HG03354 (cell line): ENCODE measurements at regions not wholly inside any gene's neighbourhood (a gene's known extent, or its start where the extent isn't known, plus 50 kb on each side); places are given as distances from the start of the nearest gene placed in this dataset.

Experiments
- ATAC-seq: cut with Tn5 transposase; IDR thresholded peaks from one replicate; pipeline ENCODE4 v1.9.1; 2021; ENCODE audit warnings: mild to moderate bottlenecking; ENCODE audit not compliant: unreplicated experiment, poor library complexity, severe bottlenecking

GRCh38 chr3:3586843-3587646, 212.2 kb upstream of the LRRN1 start:
- no peak for ATAC-seq

- ATAC-seq, result no peak
These were observed 212.9 kb upstream of the LRRN1 start for GRCh38 chr3:3586336-3586735.

GRCh38 chr3:3579658-3580057, 219.6 kb upstream of the LRRN1 start:
- ATAC-seq, result no peak

DNA sequence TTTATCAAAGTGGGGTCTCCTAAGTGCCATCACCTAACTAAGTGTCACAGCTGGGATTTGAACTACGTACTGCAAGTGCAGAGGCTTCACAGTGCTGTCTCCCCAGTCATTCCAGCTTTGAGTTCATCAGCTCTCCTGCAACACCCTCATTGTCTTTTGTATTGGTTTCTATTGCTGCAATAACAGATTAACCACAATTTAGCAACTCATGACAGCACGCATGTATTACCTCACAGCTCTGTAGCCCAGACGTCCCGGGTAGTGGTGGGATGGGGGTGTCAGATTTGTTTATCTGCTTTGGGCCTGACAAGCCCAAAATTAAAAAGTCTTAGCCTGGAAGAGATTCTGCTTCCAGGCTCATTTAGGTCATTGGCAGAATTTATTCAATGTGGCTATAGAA, 220.5 kb upstream of the LRRN1 start:
- ATAC-seq, result no peak

- ATAC-seq, result no peak
These were observed 221.4 kb upstream of the LRRN1 start for GRCh38 chr3:3577823-3578222.

GRCh38 chr3:3573341-3573740, 225.9 kb upstream of the LRRN1 start:
- ATAC-seq, result no peak

DNA sequence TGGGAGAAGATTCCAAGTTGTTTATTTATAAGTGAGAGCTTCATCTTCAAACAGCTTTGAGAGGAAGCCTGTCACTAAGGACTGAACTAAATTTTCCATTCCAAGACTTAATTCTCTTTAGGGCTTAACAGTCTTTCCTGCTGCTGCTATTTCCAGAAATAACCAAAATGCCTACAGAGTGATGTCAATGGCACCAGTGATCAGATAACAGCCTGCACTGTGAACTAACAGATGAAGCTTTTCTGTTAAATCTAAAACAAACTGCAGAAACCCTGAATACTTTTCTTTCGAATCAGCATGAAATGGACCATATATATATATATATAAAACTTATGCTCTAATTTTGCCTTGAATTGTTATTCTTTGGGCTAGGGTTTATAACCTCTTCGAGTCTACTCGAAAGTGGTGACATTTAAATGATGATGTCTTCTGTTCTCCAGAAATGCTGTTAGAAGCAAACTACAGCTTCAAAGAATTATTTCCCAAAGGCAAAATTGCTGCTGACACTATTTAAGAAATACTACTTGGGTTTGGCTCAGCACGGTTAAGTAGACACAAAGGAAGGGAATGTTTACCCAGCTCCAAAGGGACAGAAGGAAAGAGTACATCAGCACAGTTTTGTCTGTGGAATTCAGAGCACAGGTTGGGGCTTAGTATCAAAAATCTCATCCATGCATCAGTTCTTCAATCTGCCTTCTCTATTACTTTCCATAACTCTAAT, 238.5 kb upstream of the LRRN1 start:
- ATAC-seq, result no peak

DNA sequence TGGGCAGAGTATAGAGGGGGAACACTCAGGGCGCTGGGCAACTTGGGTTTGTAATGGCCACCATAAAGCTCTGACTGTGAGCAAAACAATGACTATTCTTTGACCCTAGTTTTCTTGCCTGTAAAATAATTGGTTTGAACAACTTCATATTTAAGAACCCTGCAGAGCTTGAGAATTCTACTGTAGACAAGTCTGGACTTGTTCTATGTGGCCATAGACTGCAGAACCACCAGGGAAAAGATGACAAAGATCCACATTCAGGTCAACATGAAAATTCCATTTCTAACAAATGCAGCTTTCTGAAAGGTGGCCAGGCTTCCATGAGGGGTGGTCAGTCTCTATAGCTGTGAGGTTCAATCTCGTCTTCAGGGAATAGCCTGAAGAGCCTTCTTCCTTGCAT, 239.4 kb upstream of the LRRN1 start:
- no peak for ATAC-seq

DNA sequence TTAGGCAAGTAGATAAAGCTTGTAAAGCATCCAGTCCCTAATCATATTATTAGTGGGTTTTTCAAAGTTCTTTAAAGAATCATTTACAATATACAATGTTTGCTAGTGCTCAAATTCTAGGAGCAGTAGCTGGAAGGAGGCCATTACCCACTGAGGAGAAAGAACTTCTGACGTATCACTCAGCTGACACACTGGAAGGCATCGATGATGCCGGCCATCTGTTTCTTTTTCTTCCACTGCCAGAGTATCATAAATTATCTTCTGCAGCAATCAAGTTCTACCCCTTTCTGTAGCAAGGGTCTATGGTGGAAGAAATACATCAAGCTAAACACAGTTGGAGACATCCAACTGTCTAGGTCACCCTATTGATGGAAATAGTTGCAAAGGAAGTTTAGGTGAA, 243.2 kb upstream of the LRRN1 start:
- ATAC-seq, result no peak

- ATAC-seq, result no peak
These were observed 246.0 kb upstream of the LRRN1 start for GRCh38 chr3:3553236-3553635.

DNA sequence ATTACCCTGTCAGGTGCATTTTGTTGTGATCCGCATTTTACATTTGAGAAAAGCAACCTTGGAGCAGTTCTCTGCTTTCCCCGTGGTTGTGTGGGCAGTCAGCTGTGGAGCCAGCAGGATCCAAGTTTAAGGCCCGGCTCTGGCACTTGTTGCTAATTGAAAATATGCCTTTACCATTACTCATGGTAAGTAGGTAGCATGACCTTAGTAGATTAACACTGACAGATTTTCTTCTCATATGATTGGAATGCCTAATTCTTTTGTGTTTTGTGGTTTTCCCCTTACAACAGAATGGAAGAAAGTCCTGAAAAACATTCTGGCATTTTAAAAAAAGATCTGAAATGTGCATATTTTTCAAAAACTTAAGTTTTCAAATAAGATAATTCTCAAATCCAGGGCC, 246.5 kb upstream of the LRRN1 start:
- ATAC-seq, result no peak

GRCh38 chr3:3551981-3552380, 247.2 kb upstream of the LRRN1 start:
- no peak for ATAC-seq

- no peak for ATAC-seq
These were observed 253.9 kb upstream of the LRRN1 start for GRCh38 chr3:3545360-3545759.

DNA sequence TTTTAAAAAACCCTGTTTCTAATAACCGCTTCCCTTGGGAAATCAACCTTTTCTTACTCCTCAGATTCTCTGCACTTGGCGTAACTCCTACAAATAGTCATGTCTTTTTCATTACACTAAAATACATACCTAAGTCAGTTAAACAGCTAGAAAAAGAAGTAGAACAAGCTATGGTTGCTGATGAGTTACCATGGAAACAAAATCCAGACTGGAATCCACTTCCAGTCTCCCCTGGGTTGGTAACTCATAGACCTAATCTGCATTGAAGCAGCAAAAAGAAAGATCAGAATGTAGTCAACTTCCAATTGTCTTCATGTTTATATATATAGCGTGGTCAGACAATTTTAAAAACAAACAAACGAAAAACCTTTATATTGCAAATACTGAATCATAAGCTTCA, 260.8 kb upstream of the LRRN1 start:
- no peak for ATAC-seq

GRCh38 chr3:3532508-3532907, 266.7 kb upstream of the LRRN1 start:
- ATAC-seq, result no peak

DNA sequence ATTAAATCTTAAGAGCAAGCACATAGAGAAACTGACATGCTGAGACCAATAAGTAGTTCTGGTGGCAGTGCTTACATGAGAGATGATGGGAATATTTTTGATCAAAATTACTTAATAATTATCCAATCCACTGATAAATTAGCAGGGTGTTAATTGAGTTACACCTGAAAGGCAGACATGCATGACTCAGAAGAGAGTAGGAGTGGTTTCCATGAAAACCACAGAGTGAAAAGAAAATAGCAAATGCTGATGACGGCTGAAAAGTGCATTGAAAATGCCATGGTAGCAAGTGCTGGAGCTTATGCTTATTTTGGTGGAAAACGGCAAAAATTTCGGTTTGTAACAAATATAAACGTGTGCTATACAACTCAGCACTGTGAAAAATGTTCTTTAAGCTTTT, 267.8 kb upstream of the LRRN1 start:
- ATAC-seq, result no peak

DNA sequence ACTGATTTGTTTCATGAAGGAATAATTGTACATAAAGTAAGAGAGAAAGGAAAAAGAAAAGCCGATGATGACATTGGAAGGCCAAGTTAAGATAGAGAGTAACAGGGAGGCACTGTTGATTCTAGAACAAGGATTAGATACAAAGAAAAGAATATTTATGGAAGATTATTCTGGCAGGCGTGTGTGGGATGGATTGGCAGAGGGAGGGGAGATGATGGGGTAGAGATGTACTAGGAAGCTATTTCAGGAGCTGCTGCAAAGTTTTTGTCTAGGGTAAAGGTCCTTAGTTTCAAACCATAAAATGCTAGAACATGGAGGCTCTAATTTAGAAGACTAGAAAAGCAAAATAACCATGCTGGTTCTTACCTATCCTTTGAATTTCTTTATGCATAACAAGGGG, 280.0 kb upstream of the LRRN1 start:
- no peak for ATAC-seq

DNA sequence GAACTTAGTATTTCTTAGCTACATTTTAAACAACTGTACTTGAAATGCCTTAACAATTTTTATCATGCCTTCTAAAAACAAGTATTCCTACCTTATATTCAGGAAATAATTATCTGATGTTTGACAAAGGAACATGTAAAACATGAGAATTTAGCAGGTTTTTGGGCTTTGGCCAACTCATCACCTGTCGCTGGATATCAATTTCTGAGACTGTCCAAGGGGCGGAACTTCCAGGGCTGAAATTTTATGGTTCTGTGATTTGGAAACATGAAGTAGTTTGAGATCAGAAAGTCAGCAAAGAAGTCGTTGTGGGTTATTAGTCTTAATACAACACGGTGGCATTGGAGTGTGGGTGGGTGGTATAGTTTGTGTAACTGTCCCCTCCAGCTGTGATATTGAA, 282.2 kb upstream of the LRRN1 start:
- ATAC-seq, result no peak

DNA sequence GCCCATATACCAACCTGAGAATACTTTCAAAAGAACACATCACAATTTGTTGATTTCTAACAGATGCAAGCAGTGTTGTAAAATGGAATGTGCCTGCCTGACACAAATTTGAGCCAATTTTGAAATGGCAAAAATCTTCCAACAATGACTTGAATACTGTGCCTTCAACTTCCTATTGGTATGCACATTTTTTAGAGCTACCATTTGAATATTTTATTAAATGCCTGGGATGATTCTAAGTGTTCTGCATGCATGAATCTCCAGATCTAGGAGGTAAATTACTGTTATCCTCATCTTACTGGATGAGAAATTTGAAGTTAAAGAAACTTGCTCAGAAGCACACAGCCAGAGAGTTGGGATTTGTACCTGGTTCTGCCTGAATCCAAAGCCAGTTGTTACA, 282.8 kb upstream of the LRRN1 start:
- ATAC-seq, result no peak

DNA sequence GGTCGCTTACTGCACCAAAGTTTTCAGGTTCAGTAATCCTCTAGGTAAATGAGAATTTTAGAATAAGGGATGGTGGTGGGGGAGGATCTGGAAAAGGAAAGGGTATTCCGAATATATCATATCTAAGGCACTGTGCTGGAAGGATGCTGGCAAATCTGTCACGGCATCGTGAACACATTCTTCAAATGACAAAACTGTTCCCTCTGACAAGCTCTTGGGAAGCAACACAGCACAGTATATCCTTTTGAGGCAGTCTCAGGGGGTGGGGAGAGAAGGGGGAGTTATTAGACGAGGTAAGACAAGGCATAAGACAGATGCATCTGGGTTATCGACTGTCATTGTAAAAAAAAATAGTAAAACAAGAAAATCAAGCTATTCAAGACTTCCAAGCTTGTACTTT, 289.6 kb upstream of the LRRN1 start:
- ATAC-seq, result no peak

DNA sequence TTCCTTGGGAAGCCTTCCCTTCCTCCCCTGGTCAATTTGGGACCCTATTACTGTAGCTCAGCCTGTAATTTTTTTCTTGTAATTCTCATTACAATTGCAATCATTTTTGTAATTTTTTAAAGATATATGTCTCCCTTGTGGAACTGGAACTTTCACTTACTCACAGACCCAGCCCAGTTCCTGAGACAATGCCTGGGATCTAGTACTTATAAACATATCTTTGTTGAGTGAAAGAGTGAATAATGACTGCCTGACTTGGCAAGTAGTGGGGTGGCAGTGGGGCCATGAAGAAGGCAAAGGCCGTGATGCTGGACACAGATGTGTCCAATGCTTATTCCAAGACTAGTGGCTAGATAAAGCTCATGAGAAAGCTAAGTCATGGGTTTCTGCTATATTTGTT, 294.5 kb upstream of the LRRN1 start:
- ATAC-seq, result no peak
